HG02678 (cell line): ENCODE measurements at regions not wholly inside any gene's neighbourhood (a gene's known extent, or its start where the extent isn't known, plus 50 kb on each side); places are given as distances from the start of the nearest gene placed in this dataset.

Experiments used
- ATAC-seq: cut with Tn5 transposase; IDR thresholded peaks from one replicate; pipeline ENCODE4 v1.9.1; 2021; ENCODE audit warnings: mild to moderate bottlenecking, moderate library complexity; ENCODE audit not compliant: unreplicated experiment

GRCh38 chr10:70939441-70940003 lies 51.2 kb upstream of the PCBD1 start:
- no peak for ATAC-seq

DNA sequence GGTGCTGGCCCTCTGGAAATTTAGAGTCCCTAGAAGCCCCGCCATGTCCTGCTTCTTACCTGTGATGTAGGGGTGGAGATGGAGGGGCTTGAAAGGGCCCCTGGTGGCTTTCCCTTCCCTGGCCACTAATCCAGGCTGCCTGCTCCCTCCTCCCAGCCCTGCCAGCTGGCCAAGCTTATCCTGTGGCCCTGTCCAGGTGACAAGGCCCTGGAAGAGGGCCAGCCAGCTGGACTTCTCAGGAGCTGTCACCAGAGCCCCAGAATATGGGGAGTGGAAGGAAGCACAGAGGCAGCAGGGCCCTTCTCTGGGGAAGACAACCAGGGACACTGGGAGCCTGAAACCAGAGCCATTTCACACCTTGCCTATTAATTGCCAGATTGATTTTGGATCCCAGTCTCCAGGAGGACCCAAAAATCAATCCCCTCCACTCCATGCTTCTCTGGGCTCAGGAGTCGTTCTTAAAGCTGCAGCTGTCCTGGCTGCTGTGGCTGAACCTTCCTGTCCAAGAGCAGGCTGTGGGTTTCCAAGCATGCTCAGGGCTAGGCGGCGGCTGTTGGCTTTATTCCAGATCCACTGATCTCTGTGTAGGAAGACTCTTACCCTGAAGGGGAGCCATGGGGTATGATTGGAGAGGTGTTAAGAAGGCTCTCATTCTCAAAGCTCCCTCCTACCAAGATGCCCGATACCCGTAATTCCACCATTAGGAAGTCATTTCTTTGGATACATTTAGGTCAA lies 52.6 kb upstream of the PCBD1 start:
- no peak for ATAC-seq

GRCh38 chr10:70942125-70942524 lies 53.8 kb upstream of the PCBD1 start:
- no peak for ATAC-seq

DNA sequence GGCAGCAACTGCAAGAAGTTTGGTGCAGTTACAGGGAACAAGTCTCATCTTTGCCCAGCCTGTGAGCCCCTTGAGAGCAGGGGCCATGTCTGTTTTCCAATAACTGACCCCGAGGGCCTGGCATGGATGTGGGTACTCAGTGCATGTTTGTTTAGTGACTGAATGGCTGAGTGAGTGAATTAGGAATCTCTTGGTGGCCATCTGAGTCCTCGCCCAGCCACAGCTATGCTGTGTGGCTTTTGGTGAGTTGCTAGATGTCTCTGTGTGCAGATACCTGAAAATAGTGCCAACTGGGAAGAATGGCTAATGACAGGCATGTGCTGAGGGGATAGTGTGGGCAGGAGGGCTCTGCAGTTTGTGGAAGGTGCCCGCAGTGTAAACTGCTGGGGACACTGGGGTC lies 54.4 kb upstream of the PCBD1 start:
- ATAC-seq = no peak

- ATAC-seq = no peak
Measured at GRCh38 chr10:70943249-70943648, 54.9 kb upstream of the PCBD1 start.

DNA sequence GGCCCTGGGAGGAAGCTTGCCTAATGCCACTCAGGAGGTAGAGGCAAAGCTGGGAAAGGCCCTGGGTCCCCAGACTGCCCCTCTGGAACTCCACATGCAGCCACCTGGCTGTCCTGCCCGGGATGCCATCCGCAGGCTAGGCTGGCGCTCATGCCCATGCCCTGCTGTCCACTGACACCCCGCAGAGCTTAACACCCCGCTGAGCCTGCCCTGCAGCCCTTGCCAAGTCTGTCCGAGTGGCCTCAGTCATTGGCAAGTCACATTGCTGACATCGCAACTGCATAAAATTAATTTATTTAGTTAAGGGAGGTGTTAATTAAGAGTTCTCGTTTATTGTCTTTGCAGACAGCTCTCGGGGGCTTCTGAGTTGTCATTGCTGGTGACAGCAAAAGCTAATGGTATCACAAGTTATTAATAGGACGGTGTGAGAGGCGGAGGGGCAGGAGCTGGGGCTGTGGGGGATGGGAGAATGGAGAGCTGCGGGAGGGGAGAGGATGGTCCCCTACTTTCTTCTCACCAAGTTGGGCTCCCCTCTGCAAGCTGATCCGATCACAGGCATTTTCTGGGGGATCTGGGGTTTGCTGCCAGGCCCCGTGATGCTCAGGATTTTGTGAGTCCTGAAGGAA lies 55.6 kb upstream of the PCBD1 start:
- no peak for ATAC-seq

DNA sequence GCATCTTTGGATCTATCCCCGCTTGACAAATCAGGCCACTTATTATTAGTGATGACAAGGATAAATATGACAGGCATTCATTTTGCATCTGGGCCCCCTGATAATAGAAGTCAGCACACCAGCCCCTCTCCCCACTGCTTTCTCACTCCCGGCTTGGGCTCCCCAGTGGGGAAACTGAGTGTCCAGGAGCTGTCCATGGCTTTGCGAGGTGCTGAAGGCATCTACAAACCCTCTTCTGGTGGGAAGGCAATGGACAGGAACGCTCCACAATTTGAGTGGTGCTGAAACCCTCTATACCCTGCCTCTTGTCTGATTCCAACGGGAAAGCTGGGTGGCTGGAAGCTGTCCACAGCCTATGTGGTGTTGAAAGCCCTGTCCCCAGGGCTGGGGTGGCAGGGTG lies 61.7 kb upstream of the PCBD1 start:
- no peak for ATAC-seq

GRCh38 chr10:70950801-70951200 lies 62.4 kb upstream of the PCBD1 start:
- no peak for ATAC-seq

DNA sequence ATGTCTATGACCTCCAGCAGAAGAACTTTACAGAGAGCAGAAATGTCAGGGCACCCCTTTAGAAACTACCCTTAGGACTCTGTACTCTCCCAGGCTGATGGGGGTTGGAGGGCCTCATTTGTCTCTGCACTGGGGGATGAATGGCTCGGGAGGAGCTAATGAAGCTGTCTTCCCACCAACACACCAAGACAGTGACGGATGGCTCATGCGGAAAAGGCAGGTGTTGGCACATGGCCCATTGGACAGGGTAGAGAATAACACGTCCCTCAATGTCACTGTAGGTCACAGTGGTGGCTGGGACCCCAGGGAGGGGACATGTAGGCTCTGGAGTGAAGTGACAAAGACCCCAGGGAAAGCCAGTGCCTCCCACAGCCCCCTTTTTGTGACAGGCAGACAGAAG lies 64.0 kb upstream of the PCBD1 start:
- ATAC-seq = no peak

GRCh38 chr10:70952921-70953320 lies 64.6 kb upstream of the PCBD1 start:
- ATAC-seq = no peak

DNA sequence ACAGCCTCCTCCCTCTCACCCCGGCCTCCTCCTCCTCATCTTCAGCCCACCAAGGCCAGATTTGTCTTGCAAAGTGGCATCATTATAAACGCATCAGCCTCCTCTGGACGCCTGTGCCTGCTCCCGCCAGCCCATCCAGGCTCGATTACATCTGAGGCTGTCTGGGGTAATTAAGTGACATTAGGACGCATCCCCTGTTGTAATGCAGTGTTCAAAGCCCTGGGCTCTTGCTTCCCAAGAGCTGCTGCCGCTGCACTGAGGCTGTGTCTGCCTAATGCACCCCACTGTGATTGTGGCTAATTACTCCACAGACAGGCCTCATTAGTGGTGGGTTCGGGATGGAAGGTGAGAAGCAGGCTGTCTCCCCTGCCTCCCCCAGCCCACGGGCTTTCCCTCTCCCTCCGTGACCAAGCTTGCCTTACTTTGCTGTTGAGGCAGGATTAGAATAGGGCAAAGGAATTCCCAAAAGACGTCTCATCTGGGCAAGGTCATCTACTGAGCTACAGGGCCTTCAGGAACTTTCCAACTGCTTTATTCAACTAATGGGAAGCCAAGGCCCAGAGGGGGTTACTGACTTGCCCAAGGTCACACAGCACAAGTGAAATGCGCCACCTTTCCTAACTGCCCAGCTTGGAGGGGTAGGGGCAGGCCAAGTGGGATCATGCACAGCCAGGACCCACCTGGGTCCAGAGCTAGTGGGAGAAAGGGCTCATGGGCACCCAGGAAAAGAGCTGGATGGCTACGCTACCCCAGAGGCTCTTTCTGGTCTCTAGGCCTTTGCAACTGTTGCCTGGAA lies 66.2 kb upstream of the PCBD1 start:
- no peak for ATAC-seq

- ATAC-seq = no peak
Measured at GRCh38 chr10:70956029-70956759, 67.8 kb upstream of the PCBD1 start.

DNA sequence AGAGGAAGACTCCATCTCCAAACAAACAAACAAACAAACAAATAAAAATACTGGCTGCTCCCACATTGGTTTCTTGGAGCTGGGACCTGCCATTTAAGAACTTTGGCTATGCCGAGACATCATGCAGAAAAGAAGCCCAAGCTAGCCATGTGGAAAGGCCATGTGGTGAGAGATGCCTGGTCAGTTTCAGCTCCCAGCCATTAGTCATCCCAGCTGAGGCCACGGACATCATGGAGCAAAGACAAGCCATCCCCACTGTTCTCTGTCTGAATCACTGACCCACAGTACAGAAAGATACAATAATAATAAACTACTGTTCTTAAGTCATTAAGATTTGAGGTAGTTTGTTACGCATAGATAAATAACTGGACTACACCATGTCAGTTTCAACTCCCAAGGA lies 70.0 kb upstream of the PCBD1 start:
- no peak for ATAC-seq

- no peak for ATAC-seq
Measured at GRCh38 chr10:70960316-70960715, 72.0 kb upstream of the PCBD1 start.

DNA sequence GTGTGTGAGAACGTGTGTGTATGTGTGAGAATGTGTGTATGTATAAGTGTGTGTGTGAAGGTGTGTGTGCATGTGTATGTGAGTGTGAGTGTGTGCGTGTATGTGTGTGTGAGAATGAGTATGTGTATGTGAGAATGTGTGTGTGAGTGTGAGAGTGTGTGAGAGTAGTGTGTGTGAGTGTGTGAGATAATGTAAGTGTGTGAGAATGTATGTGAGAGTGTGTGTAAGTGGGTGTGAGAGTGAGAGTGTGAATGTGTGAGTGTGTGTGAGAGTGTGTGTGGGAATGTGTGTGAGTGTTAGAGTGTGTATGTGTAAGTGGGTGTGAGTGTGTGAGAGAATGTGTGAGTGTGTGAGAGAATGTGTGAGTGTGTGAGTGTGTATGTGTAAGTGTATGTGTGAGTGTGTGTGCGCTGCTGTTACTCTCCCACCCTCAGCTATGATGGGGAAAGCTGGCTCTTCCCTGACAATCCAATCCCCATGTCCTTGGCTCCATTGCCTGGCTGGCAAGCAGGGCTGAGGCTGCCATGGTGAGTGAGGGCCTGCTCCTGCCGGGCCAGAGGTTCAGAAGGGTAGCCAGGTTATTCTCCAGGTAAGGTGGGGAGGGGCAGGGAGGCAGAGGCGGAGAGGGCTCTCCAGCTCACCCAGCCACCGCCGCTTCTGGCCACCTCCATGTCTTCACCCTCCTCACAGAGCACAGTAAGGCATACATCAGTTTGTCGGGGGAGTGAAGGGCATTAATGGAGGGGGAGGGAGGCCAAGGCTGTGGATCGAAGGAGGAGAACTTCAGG lies 72.6 kb upstream of the PCBD1 start:
- ATAC-seq = no peak

- ATAC-seq = no peak
Measured at GRCh38 chr10:70962686-70963085, 74.3 kb upstream of the PCBD1 start.

- ATAC-seq = no peak
Measured at GRCh38 chr10:70963271-70963670, 74.9 kb upstream of the PCBD1 start.

DNA sequence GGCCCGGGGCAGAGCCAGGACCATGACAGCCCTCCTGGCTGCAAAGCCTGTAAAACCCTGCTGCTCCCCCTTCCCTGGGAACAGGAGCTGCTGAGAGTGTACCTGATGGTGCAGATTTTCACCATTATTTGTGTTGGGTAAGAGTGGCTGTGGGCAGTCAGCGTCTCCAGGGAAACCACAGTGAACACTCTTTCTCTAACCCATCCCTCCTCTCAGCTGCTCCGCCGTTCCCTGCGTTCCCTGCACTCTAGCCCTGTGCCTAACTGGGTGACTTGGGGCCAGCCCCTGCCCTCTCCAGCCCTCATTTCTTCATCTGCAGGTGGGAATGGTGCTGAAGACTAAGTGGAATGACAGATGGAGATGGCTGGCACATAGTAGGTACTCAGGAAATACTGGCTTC lies 75.9 kb upstream of the PCBD1 start:
- no peak for ATAC-seq

- no peak for ATAC-seq
Measured at GRCh38 chr10:70964881-70965280, 76.5 kb upstream of the PCBD1 start.

DNA sequence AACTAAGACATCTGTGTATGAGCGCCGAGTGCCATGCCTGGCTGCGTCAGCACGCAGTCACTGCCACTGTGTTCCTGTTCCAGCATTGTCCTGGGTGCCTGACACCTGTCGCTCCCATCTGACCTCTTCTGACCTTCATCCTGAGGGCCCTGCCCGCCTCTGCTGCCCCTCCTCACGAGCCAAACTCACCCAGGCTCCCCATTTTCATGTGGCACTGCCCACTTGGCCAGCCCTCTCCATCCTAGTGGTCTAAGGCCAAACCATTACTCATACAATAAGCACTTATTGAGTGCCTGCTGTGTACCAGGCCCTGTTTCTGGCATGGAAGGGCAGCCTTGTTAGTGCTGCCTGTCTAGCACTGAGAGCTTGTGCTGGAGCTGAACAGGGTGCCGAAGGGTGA lies 77.2 kb upstream of the PCBD1 start:
- ATAC-seq = no peak
